ENCODE measurements at regions not wholly inside any gene's neighbourhood (a gene's known extent, or its start where the extent isn't known, plus 50 kb on each side); places are given as distances from the start of the nearest gene placed in this dataset.

DNA sequence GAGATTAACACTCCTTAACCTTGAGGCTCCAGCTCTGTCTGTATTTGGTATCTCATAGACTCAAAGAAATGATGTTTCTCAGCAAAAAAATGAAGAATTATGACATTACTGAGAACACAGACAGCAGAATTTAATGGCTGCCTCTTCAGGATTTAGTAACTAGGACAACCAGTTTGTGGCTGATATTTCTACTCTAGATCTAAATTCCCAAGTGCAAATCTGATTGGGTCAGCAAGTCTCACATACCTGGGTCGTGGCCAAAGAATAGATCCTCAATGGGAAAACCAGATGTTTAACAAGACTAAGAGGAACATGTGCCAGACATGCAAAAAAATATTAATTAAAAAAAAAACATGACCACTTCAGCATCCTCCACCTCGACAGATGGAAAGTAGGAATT lies 608.9 kb downstream of the DTWD2 start:
- TF ChIP-seq CTCF (IDR thresholded peaks at IDR 0.05; ENCODE audit: insufficient read depth, low read length, poor library complexity, severe bottlenecking): no peak
- no peaks in the 10 kb centered on the region for H3K36me3 ChIP-seq (ENCODE audit: control insufficient read depth, insufficient read depth, low read length)
- no peaks in the 10 kb centered on the region for H3K27me3 ChIP-seq (ENCODE audit: control insufficient read depth, insufficient read depth, low read length)
- no peak for DNase-seq (ENCODE audit: low read depth)
- no peak overlapping the region for H3K4me3 ChIP-seq (ENCODE audit: low read depth, low read length)

- no peak for TF ChIP-seq CTCF (IDR thresholded peaks at IDR 0.05; ENCODE audit: insufficient read depth, low read length, poor library complexity, severe bottlenecking)
- DNase-seq (ENCODE audit: low read depth): no peak
- H3K27me3 ChIP-seq (ENCODE audit: control insufficient read depth, insufficient read depth, low read length): no peaks in the 10 kb centered on the region
- H3K4me3 ChIP-seq (ENCODE audit: low read depth, low read length): no peak overlapping the region
- no peaks in the 10 kb centered on the region for H3K36me3 ChIP-seq (ENCODE audit: control insufficient read depth, insufficient read depth, low read length)
Observed at GRCh38 chr5:118378959-118379358, 609.4 kb downstream of the DTWD2 start.

GRCh38 chr5:118377420-118377819 lies 610.9 kb downstream of the DTWD2 start:
- no peak for TF ChIP-seq CTCF (IDR thresholded peaks at IDR 0.05; ENCODE audit: insufficient read depth, low read length, poor library complexity, severe bottlenecking)
- H3K4me3 ChIP-seq (ENCODE audit: low read depth, low read length): no peak overlapping the region
- no peak for DNase-seq (ENCODE audit: low read depth)
- H3K36me3 ChIP-seq (ENCODE audit: control insufficient read depth, insufficient read depth, low read length): no peaks in the 10 kb centered on the region
- no peaks in the 10 kb centered on the region for H3K27me3 ChIP-seq (ENCODE audit: control insufficient read depth, insufficient read depth, low read length)

DNA sequence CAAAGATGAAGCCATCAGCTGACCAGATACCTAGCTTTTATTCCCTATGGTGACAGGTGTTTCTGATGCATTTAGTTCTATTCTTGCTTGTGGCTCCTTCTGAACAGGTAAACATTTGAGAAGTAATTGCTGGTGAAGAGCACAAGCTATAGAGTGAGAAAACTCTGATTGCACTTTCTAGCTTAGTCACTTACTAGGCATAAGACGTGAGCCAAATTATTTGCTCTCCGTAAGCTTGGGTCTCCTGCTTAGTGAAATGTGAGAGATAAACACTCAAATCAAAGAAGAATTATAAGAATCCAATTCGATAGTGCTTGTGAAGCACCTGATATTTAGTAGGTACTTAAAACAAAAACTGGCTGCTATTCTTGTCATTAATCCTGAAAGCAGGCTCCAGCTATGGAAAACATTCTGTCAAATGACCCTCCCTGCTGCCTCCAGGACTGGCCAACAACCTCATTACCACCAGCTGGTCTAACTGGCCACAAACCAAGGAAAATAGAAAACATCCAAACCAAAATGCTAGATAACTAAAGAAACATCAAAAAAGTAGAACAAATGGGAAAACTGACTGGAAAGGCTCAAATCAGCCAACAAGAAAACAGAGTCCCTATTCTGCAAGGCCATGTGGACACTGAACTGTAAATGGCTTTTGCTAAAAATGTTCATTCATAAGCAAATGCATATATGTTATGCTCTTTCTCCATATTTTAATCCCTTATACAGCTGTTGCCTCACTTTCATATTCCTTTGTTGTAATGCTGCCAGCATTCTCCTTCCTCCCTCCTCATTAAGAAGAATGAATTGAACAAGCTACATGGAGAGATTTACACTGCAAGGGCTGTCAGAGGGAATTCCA lies 616.1 kb downstream of the DTWD2 start:
- Histone ChIP-seq H3K4me3 (ENCODE audit: low read depth, low read length) (no peak overlapping the region), H3K27me3 (ENCODE audit: control insufficient read depth, insufficient read depth, low read length) (no peaks in the 10 kb centered on the region), H3K36me3 (ENCODE audit: control insufficient read depth, insufficient read depth, low read length) (no peaks in the 10 kb centered on the region)
- TF ChIP-seq CTCF (IDR thresholded peaks at IDR 0.05; ENCODE audit: insufficient read depth, low read length, poor library complexity, severe bottlenecking): no peak
- DNase-seq (ENCODE audit: low read depth): no peak

GRCh38 chr5:118366429-118366828 lies 621.9 kb downstream of the DTWD2 start:
- Histone ChIP-seq H3K27me3 (ENCODE audit: control insufficient read depth, insufficient read depth, low read length) (no peaks in the 10 kb centered on the region), H3K4me3 (ENCODE audit: low read depth, low read length) (no peak overlapping the region), H3K36me3 (ENCODE audit: control insufficient read depth, insufficient read depth, low read length) (no peaks in the 10 kb centered on the region)
- no peak for DNase-seq (ENCODE audit: low read depth)
- no peak for TF ChIP-seq CTCF (IDR thresholded peaks at IDR 0.05; ENCODE audit: insufficient read depth, low read length, poor library complexity, severe bottlenecking)

DNA sequence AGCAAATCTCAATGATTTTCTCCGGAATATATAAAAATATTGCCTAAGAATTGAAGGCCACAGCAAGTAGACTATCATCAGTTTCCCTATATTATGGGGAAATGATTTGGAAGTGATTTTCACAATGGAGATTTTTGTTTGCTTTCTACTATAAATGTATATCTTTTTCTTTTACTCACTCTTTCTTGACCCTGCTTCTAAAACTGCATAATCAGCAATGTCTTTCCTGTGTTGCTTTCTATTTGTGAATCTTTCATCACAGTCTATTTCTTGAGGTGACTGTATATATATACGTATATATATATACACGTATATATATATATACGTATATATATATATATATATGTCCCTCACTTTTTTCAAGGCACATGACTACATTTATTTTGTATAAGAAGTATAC lies 622.6 kb downstream of the DTWD2 start:
- no peak overlapping the region for H3K4me3 ChIP-seq (ENCODE audit: low read depth, low read length)
- no peaks in the 10 kb centered on the region for H3K27me3 ChIP-seq (ENCODE audit: control insufficient read depth, insufficient read depth, low read length)
- TF ChIP-seq CTCF (IDR thresholded peaks at IDR 0.05; ENCODE audit: insufficient read depth, low read length, poor library complexity, severe bottlenecking): no peak
- no peak for DNase-seq (ENCODE audit: low read depth)
- no peaks in the 10 kb centered on the region for H3K36me3 ChIP-seq (ENCODE audit: control insufficient read depth, insufficient read depth, low read length)

All from kidney epithelial cell (primary cell).